ENCODE measurements at regions not wholly inside any gene's neighbourhood (a gene's known extent, or its start where the extent isn't known, plus 50 kb on each side); places are given as distances from the start of the nearest gene placed in this dataset.

- H3K9me3 ChIP-seq, result no peaks in the 10 kb centered on the region
- ATAC-seq (no peak), DNase-seq (no peak)
- no peak overlapping the region for H3K4me3 ChIP-seq
- no peak for TF ChIP-seq CTCF (IDR thresholded peaks at IDR 0.05)
- no peaks in the 10 kb centered on the region for H3K27me3 ChIP-seq
- H3K27ac ChIP-seq, result no peak overlapping the region
- H3K4me1 ChIP-seq, result no peaks in the 10 kb centered on the region
- 61 to 77% methylated on average over 4 of the region's 4 CpGs for WGBS, 2 donors
- intact Hi-C loops (cut with DNase I), result no loop called here
- H3K36me3 ChIP-seq (replicated peaks in 1 of 2; ENCODE audit: insufficient read depth in 1 of 2, low read depth in 2 of 2), result no peaks in the 10 kb centered on the region
These were observed 85.1 kb downstream of the ARL4C start for GRCh38 chr2:234411793-234412192.

- WGBS, 2 donors, result 49 to 52% methylated on average over 5 of the region's 5 CpGs
- no peak for ATAC-seq
- no peaks in the 10 kb centered on the region for H3K27me3 ChIP-seq
- no peaks in the 10 kb centered on the region for H3K36me3 ChIP-seq (replicated peaks in 1 of 2; ENCODE audit: insufficient read depth in 1 of 2, low read depth in 2 of 2)
- no peak for TF ChIP-seq POLR2A (IDR thresholded peaks at IDR 0.05)
- TF ChIP-seq CTCF (IDR thresholded peaks at IDR 0.05), result no peak
- H3K4me1 ChIP-seq, result no peaks in the 10 kb centered on the region
- no peaks in the 10 kb centered on the region for H3K9me3 ChIP-seq
- no peak overlapping the region for H3K27ac ChIP-seq
- intact Hi-C loops (cut with DNase I), result no loop called here
- H3K4me3 ChIP-seq, result no peak overlapping the region
- DNase-seq, result no peak
These were observed 86.4 kb downstream of the ARL4C start for GRCh38 chr2:234410526-234410925.

GRCh38 chr2:234409590-234409989, 87.3 kb downstream of the ARL4C start:
- TF ChIP-seq POLR2A (IDR thresholded peaks at IDR 0.05), result no peak
- no peak for TF ChIP-seq CTCF (IDR thresholded peaks at IDR 0.05)
- intact Hi-C loops (cut with DNase I), result no loop called here

GRCh38 chr2:234406085-234406484, 90.8 kb downstream of the ARL4C start:
- Histone ChIP-seq H3K4me3 (no peak overlapping the region), H3K36me3 (replicated peaks in 1 of 2; ENCODE audit: insufficient read depth in 1 of 2, low read depth in 2 of 2) (no peaks in the 10 kb centered on the region), H3K4me1 (no peaks in the 10 kb centered on the region), H3K27ac (no peak overlapping the region), H3K27me3 (no peaks in the 10 kb centered on the region), H3K9me3 (no peaks in the 10 kb centered on the region)
- ATAC-seq (no peak), DNase-seq (no peak)
- WGBS, 2 donors, result 77 to 79% methylated on average over 9 of the region's 9 CpGs
- no peak for TF ChIP-seq POLR2A (IDR thresholded peaks at IDR 0.05)
- no peak for TF ChIP-seq CTCF (IDR thresholded peaks at IDR 0.05)
- intact Hi-C loops (cut with DNase I), result no loop called here

More at GRCh38 chr2:234409590-234409989, 87.3 kb downstream of the ARL4C start:
- ATAC-seq (no peak), DNase-seq (no peak)
- Histone ChIP-seq H3K4me1 (no peaks in the 10 kb centered on the region), H3K27ac (no peak overlapping the region), H3K4me3 (no peak overlapping the region), H3K27me3 (no peaks in the 10 kb centered on the region), H3K9me3 (no peaks in the 10 kb centered on the region), H3K36me3 (replicated peaks in 1 of 2; ENCODE audit: insufficient read depth in 1 of 2, low read depth in 2 of 2) (no peaks in the 10 kb centered on the region)
- 68 to 78% methylated on average over 8 of the region's 8 CpGs for WGBS, 2 donors

GRCh38 chr2:234405462-234405861, 91.4 kb downstream of the ARL4C start:
- DNase-seq (no peak), ATAC-seq (no peak)

More at GRCh38 chr2:234405462-234405861, 91.4 kb downstream of the ARL4C start:
- WGBS, 2 donors, result 64 to 68% methylated on average over 2 of the region's 2 CpGs
- no peaks in the 10 kb centered on the region for H3K4me1 ChIP-seq
- H3K27me3 ChIP-seq, result no peaks in the 10 kb centered on the region
- no peaks in the 10 kb centered on the region for H3K36me3 ChIP-seq (replicated peaks in 1 of 2; ENCODE audit: insufficient read depth in 1 of 2, low read depth in 2 of 2)
- TF ChIP-seq CTCF (IDR thresholded peaks at IDR 0.05) (no peak), POLR2A (IDR thresholded peaks at IDR 0.05) (no peak)
- H3K27ac ChIP-seq, result no peak overlapping the region
- H3K9me3 ChIP-seq, result no peaks in the 10 kb centered on the region
- intact Hi-C loops (cut with DNase I), result no loop called here
- no peak overlapping the region for H3K4me3 ChIP-seq

Data from body of pancreas (tissue), 4 donors.